Kidney (tissue), 13 donors: ENCODE measurements at regions not wholly inside any gene's neighbourhood (a gene's known extent, or its start where the extent isn't known, plus 50 kb on each side); places are given as distances from the start of the nearest gene placed in this dataset.

Experiments used
- DNase-seq, 5 donors: peaks; one replicate each; pipeline ENCODE4 v3.0.0-alpha.2; 2013 to 2020
- FAIRE-seq: peaks from 2 replicates; lab custom pipeline; 2012; peaks lifted over from hg19 to GRCh38; lab: Jason Lieb, UNC
- H3K27ac ChIP-seq, 2 donors: one replicate each; pipeline ENCODE4 v1.7.0; 2013; ENCODE audit warnings: low read depth in 2 of 2, low read length in 2 of 2, inconsistent platforms in 1 of 2
- H3K27me3 ChIP-seq: one replicate; pipeline ENCODE4 v1.7.1; 2013; ENCODE audit warnings: low read length, inconsistent platforms; ENCODE audit not compliant: control insufficient read depth, insufficient read depth
- H3K36me3 ChIP-seq, 3 donors: one replicate each; pipeline versions ENCODE4 v1.7.0 to v1.7.1; 2013; ENCODE audit warnings: low read length in 3 of 3, control low read depth in 1 of 3, inconsistent platforms in 1 of 3; ENCODE audit not compliant: insufficient read depth in 3 of 3, control insufficient read depth in 2 of 3
- H3K4me1 ChIP-seq, 3 donors: one replicate each; pipeline versions ENCODE4 v1.7.0 to v1.7.1; 2013; ENCODE audit warnings: low read length in 3 of 3, inconsistent platforms in 1 of 3, low read depth in 1 of 3; ENCODE audit not compliant: control insufficient read depth in 2 of 3, insufficient read depth in 2 of 3
- H3K4me3 ChIP-seq, 3 donors: one replicate each; pipeline versions ENCODE4 v1.7.0 to v1.8.1; 2013; ENCODE audit warnings: low read length in 3 of 3, control low read depth in 1 of 3, inconsistent platforms in 1 of 3
- H3K9ac ChIP-seq, 3 donors: one replicate each; pipeline versions ENCODE4 v1.7.0 to v1.7.1; 2013; ENCODE audit warnings: low read length in 3 of 3, control low read depth in 1 of 3, inconsistent platforms in 1 of 3
- H3K9me3 ChIP-seq, 3 donors: one replicate each; pipeline versions ENCODE4 v1.7.0 to v1.7.1; 2013; ENCODE audit warnings: low read length in 3 of 3, control low read depth in 1 of 3, inconsistent platforms in 1 of 3; ENCODE audit not compliant: control insufficient read depth in 2 of 3, insufficient read depth in 1 of 3
- intact Hi-C: fragments of 100-400 bp; cut with DNase I; formaldehyde crosslinking; loops from one replicate; pipeline ENCODE4 v1.11.1; 2022
- TF ChIP-seq, protein P1 (sequence below): IDR thresholded peaks from 3 replicates; pipeline ENCODE4 v1.5.1; 2012; ENCODE audit warnings: mild to moderate bottlenecking, moderate library complexity, borderline replicate concordance; ENCODE audit not compliant: insufficient read depth; ENCODE audit errors: extremely low read depth
- donor health status: control.
- donor health status: control.
- donor health status: control.
- donor health status: control.
- donor health status: control.
- donor health status: DM: yes; HTN: yes; CAD: no.
- donor health status: Normal renal cell carcinoma (clear cell type).

DNA sequence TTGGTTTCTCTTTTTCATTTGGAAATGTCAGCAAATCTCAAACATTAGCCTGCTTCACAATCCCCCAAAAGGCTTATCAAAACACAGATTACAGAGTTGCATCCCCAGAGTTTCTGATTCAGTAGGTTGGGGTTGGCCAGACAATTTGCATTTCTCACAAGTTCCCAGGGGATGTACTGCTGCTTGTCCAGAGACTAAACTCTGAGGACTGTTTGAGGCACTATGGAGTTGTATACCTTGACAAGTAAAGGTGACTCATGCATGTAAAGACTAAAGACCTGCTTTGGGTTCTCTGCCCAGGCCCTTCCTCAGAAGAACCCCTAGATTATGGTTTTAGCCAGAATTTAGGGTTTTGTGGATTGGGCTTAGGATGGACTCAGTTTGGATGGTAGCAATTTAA is 151.1 kb upstream of the ARHGEF26 start:
- no peak overlapping the region for H3K4me3 ChIP-seq
- no peaks in the 10 kb centered on the region for H3K4me1 ChIP-seq
- H3K9ac ChIP-seq = no peak overlapping the region
- H3K9me3 ChIP-seq = no peaks in the 10 kb centered on the region
- intact Hi-C loops = no loop called here
- DNase-seq (no peak), FAIRE-seq (no peak)
- no peaks in the 10 kb centered on the region for H3K36me3 ChIP-seq
- no peaks in the 10 kb centered on the region for H3K27me3 ChIP-seq
- no peak overlapping the region for H3K27ac ChIP-seq
- TF ChIP-seq, protein P1, sequence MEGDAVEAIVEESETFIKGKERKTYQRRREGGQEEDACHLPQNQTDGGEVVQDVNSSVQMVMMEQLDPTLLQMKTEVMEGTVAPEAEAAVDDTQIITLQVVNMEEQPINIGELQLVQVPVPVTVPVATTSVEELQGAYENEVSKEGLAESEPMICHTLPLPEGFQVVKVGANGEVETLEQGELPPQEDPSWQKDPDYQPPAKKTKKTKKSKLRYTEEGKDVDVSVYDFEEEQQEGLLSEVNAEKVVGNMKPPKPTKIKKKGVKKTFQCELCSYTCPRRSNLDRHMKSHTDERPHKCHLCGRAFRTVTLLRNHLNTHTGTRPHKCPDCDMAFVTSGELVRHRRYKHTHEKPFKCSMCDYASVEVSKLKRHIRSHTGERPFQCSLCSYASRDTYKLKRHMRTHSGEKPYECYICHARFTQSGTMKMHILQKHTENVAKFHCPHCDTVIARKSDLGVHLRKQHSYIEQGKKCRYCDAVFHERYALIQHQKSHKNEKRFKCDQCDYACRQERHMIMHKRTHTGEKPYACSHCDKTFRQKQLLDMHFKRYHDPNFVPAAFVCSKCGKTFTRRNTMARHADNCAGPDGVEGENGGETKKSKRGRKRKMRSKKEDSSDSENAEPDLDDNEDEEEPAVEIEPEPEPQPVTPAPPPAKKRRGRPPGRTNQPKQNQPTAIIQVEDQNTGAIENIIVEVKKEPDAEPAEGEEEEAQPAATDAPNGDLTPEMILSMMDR = no peak

DNA sequence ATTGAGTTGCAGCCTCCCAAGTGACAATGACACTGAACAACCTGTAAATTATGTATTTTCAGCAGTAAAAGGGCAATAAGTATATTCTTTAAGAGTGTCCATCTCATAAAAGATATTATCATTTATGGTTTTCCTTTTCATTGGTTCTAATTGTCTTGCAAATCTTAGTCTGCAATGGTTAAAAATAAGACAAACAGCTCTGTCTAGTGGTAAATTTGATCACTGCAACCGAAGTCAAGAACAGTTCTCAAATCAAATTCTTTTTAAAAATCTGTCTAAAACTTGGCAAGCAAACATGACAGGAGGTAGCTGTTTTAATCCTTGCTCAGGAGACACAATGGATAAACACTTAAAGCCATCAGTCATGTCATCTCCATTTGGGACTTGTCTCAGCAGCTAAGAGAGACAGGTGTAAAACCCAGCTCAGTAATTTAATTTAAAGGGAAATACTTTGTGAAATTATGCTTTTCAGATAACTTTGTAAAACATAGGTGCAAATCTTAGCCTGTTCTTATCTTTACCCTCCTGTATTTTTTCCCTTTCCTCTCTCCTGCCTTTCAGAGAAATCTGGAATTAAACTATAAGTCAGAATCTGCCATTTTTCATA is 150.3 kb upstream of the ARHGEF26 start:
- H3K9ac ChIP-seq = no peak overlapping the region
- H3K36me3 ChIP-seq = no peaks in the 10 kb centered on the region
- H3K27ac ChIP-seq = no peak overlapping the region
- DNase-seq = peak in 2 of 5 donors; percentile 41 to 47
- no peaks in the 10 kb centered on the region for H3K4me1 ChIP-seq
- no peak overlapping the region for H3K4me3 ChIP-seq
- no peaks in the 10 kb centered on the region for H3K27me3 ChIP-seq
- FAIRE-seq = peak; percentile 76
- H3K9me3 ChIP-seq = no peaks in the 10 kb centered on the region
- TF ChIP-seq, protein P1 = peak; percentile 37
- intact Hi-C loops = no loop called here

DNA sequence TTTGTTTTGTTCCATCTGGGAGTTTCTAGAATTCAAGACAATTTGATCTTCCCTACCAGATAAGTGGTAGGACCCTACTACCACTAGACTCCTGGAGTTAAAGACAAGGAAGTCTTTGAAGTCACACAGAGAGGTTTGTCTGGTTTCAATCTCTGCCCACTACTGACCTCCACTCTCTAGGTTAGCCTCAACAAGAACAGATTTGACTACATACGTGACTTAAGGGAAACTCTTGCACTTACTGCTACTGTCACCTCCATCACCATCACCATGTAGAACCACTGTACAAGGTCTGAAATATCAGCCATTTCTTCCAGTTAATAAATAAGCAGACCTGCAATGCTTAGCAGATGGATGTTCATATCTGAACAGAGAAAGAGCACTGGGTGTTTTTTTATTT is 148.3 kb upstream of the ARHGEF26 start:
- intact Hi-C loops = no loop called here
- H3K9me3 ChIP-seq = no peaks in the 10 kb centered on the region
- TF ChIP-seq, protein P1 = no peak
- H3K4me3 ChIP-seq = no peak overlapping the region
- FAIRE-seq (no peak), DNase-seq (no peak)
- H3K4me1 ChIP-seq = no peaks in the 10 kb centered on the region
- H3K9ac ChIP-seq = no peak overlapping the region
- H3K27ac ChIP-seq = no peak overlapping the region
- H3K36me3 ChIP-seq = no peaks in the 10 kb centered on the region
- H3K27me3 ChIP-seq = no peaks in the 10 kb centered on the region
